GM21786 (cell line): ENCODE measurements at regions not wholly inside any gene's neighbourhood (a gene's known extent, or its start where the extent isn't known, plus 50 kb on each side); places are given as distances from the start of the nearest gene placed in this dataset.
A peak's percentile ranks its signal among the peaks of the same experiment; 100 is the strongest.
"Not testable (repeated sequence)": the region's sequence is repeated elsewhere in the genome, so short reads cannot be mapped to it uniquely, and the experiment has no call there.

Experiments used
- ATAC-seq: cut with Tn5 transposase; IDR thresholded peaks from one replicate; pipeline ENCODE4 v1.9.1; 2021; ENCODE audit not compliant: unreplicated experiment

DNA sequence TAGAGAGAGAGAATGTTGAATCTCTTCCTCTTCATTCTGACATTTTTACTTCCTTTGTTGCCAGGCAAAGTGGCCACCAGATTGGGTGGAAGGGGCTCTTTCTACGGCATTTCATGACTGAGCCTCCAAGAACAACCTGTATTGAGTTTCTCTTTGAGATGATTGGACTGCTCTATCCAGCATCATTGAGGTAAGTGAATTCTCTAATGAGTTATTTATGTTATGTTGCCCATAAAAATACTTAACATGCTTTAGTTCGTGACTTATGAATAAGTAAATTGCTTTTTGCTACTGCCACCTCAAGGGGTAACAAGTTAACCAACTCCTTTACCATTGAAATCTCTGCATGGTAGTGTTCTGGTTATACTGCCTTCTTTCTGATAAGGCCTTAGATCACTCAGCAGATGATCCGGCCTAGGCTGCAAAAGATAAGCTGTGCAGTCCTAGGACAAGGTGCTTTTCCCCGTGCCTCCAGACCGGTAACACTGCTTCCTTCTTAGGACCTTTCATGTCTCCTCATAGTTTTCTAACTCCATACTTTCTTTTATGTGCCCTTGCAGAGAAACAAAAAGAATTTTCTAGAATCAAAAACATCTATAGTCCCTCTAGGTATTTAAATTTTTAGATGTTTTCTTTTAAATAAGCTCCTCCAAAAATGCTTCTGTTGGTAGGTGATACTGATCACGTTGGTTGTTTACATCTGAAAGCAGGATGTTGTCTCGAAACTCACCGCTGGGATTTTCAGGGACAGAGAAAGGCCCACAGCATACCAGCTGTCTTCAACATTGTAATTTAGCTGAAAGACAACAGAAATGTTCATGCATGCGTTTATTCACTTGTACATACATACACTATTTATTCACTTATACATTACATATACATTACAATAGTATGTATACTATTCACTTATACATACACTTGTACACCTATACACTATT, 157.1 kb upstream of the RBPJ start:
- no peak for ATAC-seq

DNA sequence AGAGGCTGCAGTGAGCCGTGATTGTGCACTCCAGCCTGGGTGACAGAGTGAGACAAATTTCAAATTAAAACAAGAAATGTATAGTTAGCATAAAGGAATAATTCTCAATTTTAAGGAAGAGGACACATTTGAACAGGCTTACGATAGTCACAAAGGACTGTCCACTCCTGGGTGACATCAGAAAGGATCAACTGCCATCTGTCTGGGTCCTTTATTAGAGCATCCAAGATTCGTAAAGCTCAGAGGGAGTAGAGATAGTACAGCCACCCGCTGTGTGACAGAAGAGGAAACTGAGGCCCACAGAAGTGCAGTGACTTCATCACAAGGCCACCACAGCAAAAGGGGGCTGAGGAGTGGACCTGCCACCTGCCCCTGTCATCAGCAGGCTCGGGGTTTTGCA, 149.3 kb upstream of the RBPJ start:
- no peak for ATAC-seq

DNA sequence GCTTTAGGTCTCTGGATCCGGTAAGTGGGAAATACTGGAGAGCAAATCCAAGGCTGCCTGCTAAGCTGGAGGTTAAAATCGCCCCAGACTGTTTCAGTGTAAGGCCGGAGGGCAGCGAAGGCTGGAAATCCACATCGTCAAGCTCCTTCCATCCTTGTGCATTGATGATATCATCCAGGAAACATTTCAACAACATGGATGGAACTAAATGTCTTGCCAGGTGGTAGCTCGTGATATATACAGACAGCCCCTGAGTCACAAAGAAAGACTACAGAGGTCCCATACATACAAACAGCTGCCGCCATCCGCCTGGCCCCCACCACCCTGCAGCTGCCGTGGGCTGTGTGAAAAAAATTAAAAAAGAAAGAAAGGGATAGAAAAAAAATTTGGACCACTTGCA, 148.9 kb upstream of the RBPJ start:
- no peak for ATAC-seq

DNA sequence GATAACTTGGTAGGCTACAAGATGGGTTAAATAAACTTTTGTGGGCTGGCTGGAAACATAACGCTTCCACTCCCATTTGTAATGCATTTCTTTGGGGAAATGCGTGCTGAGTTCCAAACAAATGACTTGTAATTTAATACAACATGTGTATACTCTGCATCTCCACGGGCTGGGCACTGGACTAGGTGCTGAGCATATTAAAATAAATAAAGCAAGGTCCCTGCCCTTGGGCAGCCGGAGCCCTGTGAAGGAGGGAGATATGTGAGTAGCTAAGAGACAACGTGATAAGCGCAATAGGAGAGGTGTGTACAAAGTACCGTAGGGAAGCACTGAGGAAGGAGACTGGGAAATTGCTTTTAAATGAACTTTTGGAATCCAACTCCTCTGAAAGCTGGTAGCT, 147.2 kb upstream of the RBPJ start:
- no peak for ATAC-seq

DNA sequence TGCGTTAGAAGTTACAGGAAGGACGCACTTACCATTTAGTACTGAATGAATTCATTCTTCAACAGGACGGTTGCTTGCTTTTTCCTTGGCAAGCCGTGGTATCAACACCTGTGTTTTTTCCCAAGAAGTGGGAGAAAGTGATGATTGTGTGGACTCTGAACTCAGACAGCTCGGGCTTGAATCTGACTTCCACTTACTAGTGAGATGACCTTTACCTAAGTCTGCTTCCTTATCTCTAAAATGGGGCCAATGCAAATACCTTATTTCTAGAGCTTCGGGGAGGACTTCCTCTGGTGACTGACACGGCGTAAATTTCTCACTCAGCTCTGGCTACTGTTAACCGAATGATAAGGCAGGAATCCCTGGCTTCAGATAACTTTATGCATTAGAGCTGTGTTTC, 146.8 kb upstream of the RBPJ start:
- no peak for ATAC-seq

DNA sequence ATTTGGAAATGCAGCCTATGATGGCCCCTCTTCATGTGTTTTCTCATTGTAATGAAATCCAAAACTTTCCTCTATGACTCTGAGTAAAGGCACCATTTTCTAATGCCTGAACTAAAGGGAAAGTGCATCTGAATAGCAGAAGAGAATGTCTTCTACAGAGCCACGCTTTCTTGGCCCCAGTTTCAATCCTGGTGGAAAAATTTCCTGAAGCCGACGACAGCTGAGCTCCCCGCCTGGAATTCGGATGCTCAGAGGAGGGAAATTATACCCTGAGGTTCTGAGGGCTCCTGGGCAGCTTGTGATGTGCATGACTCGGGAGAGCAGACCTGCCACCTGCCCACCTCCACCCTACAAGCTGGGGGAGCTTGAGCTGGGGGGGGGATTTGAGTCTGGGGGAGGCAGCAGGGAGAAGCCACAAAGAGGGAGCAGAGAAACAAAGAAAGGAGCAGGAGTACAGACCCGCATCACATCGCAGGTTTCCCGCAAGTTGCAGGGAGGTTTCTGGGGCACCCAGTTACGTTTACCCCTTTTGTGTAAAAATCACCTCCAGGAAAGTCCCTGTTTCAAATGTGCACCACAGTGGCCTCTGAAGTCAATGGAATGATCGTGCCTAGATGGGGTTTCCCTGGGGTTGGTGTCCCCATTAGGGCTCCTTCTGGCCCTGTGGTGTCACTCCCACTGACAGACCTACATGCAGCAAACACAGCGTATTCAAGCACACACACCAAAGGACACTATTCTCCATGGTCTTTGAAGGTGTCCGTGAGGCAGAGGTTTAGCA, 145.6 kb upstream of the RBPJ start:
- ATAC-seq: peak; percentile 34

DNA sequence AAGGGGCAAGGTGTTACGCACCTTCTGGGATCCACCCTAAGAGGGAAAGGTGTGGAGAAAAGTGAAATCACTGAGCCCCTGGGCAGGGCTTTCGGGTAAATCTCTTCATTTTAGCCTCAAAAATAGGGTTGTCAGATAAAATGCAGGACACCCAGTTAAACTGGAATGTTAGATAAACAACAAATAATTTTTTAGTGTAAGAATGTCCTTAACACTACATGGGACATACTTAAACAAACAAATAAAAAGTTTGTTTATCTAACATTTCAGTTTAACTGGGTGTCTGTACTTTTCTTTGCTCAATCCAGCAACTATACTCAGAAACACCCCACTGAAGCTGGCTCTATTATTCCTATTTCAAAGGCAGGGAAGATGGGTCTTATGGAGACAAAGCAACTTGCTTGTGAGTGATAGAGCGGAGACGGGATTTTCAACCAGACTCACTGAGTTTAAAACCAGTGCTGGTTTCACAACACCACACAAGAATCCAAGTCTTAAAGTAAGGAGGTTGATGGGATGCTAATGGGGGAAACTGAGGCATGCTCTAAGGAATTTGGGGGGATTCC, 144.8 kb upstream of the RBPJ start:
- no peak for ATAC-seq

DNA sequence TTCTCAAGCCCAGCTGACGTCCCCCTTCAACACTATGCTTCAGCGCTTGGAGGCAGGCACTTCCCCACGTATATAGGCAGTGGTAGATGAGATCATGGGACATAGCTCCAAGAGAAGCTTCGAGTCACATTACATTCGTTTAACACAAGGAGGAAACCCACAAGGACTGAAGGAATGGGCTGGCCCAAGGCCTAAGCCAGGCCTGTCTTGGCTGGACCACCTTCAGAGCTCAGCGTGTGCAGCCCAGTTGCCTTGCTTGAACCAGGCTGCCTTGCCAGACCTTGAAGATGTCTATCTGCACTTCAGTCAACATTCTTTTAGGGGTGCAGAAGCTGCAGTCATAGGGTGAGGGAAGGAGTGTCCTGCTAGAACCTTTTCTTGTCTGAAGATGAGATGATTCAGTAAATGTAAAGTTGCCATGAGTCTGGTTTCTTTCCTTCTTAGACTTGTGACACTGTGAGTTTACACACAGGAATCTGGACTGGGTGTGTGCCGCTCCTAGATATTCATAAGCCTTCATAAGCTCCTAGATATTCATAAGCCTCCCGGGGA, 144.1 kb upstream of the RBPJ start:
- ATAC-seq: no peak

DNA sequence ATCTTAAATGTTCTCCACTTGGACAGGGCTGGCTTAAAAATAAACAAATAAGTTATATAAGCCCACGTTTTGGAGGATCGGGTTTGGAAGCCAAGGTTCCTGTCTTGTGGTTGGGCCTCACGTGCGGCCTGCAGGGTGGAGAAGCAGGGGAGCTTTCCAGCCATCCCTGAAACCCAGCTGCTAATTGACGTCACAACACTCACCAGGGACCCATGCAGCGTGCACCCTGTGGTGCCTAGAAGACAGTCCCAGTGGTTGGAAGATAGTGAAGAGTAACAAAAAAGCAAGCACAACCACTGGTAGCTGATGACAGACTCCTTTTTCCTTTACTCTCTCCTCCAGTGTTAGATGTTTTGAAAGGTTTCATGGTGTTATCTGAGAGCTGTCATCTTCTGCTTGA, 142.0 kb upstream of the RBPJ start:
- peak; percentile 20 for ATAC-seq

DNA sequence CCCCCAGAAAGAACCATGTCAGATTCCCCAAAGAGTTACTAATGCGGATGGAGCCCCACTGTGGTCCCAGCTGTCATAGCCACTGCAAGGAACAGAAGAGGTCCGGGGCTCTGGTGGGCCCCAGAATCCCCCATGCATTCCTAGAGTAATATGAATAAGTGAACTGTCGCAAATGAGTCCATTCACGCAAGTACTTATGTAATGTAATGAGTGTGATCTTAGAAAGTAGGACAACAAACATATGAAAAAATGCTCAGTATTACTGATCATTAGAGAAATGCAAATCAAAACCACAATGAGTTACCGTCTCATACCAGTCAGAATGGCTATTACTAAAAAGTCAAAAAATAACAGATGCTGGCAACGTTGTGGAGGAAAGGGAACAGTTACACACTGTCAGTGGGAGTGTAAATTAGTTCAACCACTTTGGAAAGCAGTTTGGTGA, 141.5 kb upstream of the RBPJ start:
- peak; percentile 73 for ATAC-seq

DNA sequence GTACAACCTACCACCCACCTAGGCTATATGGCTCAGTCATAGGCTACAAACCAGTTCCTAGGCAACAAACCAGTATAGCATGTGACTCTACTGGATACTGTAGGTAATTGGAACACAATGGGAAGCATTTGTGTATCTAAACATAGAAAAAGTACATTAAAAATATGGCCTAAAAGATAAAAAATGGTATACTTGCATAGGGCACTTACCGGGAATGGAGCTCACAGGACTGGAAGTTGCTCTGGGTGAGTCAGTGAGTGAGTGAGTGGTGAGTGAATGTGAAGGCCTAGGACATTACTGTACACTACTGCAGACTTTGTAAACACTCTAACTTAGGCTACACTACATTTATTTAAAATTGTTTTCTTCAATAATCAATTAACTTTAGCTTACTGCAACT, 139.2 kb upstream of the RBPJ start:
- no peak for ATAC-seq

DNA sequence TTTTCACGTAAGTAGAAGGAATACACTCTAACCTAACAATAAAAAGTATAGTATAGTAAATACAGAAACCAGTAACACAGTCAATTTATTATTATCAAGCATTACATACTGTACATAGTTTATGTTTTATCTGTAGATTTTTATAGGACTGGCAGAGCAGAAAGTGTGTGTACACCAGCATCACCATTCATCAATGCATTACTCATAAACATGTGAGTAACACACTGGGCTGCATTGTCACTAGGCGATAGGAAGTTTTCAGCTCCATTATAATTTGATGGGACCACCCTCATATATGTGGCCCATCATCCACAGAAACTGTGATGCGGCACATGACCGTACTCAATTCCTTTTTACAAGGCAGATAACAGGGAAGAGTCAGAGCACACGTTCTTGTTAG, 137.8 kb upstream of the RBPJ start:
- no peak for ATAC-seq

DNA sequence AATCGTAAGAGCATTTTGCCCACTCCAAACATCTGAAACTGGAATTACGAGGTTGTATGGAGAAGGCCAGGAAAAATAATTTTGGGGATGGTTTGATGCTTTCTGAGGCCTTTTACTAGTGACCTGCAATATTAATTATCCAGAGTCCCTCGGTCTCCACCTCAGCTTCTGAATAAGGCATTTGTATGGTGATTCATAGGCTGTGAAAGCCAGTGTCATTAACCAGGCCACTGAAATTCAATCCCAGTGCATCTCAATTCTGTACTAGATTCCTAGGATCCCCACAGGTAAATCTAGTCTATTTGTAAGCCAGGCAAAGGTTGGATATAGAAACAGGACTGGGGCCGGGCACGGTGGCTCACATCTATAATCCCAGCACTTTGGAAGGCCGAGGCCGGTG, 135.4 kb upstream of the RBPJ start:
- no peak for ATAC-seq

DNA sequence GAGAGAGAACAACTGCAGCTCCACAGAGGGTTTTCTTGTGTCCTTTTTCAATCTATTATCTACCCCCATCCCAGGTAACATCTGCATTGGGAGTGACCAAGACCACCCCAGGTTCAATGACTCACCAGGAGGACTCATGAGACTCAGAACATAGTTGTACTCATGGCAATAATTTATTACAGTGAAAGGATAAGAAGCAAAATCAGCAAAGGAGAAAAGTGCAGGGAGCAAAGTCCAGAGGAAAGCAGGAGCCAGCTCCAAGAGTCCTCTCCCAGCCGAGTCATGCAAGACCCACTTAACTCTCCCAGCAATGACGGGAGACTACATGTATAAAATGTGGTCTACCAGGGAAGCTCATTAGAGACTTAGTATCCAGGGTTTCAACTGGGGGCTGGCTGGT, 129.5 kb upstream of the RBPJ start:
- no peak for ATAC-seq

DNA sequence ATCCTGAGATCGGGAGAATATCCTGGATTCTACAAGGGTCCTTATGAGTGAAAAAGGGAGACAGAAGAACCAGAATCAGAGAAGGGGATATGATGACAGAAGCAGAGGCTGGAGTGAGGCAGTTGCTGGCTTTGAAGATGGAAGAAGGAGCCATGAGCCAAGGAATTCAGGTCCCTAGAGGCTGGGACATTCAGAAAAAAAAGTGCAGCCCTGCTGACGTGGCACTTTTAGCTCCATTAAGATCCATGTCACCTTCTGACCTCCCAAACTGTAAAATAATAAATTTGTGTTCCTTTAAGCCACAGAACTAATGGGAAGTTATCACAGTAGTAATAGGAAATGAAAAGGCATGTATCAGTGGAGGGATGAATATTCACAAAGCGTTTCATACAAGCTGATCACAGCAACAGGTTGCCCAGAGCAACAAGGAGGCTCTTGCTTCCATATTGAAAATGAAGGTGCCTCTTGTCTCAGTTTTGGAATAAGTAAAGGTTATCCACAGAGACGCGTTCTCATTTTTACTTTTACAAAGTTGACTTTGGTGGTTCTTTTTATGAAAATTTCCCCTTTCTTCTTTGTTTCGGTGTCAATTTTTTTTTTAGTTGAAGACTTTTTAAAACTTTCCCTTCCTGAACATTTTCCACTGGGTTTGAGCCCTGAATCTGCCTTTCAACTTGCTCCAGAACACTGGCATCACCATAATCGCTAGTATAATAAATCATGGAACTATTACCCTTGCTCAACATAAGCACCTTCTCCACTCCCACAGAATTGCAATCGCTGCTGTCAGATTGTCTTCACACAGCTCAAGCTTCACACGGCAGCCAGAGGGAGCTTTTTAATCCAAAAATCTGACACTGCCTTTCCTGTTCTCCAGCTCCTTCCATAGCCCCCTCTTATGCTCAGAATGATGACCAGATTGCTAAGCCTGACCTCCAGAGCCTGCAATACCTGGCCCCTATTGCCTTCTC, 127.6 kb upstream of the RBPJ start:
- ATAC-seq: peak; percentile 35

DNA sequence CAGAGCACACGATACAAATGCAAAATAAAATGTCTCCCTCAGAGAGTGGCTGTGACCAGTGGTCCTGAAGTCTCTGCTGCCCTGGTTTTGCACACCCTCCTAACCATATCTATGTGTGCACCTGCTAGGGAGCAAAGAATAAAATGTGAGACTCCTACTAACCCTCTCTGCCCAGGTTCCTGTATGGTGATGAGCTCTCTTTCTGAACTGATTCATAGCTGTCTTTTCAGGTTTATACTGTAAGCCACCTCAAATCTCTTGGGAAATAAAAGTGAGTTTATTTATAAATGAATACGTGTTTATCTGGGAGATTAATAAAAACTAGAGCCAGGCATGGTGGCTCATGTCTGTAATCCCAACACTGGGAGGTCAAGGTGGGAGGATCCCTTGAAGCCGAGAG, 126.0 kb upstream of the RBPJ start:
- ATAC-seq: peak; percentile 36

DNA sequence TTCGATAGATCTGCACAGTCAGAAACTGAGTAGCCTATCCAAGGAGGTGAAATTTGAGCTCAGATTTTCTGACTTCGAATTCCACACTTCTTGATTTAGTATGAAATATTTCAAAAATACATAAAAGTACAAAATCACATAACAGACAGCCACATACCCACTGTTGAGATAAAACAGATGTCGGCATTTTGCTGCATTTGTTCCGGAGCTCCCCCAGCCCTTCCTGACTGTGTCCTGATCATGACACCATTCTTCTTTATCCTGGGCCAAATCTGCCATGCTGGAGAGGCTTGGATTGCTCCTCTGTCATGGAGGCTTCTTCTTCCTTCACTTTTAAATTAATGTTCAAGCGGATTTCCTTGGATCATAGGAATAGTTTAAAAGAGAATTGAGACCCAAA, 124.2 kb upstream of the RBPJ start:
- no peak for ATAC-seq

DNA sequence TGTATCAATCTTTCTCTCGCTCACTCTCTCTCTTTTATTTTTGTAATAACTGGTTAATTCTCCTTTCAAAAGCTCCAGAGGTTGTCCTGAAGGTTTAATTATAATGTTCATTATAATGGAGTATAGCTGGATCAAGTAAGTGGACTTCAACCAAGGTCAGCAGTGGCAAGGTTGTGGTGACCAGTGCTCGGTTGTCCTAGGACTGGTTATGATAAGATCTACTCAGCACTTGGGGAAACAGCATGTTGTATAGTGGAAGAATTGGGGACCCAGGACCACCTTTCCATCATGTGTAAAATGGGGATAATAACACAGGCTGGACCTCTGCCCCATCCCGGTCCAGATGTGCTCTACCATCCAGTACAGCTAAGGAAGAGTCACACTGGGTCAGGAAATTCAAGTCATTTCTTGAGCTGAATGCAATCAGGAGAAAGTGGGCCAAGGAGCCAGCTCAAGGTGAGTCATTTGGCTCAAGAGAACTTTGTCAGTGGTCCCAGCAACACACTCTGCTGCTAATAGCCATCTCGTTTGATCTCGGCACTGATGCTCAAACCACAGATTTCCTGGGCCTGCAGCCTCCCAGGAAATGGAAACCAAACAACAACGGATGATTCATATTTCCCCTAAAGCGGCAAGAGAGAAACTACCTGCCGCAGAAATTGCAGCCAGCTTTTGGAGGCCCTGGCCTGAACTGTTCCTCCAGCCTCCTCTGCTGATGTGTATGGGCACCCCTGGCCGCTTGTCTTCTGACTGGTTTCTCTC, 123.6 kb upstream of the RBPJ start:
- peak; percentile 82 for ATAC-seq

DNA sequence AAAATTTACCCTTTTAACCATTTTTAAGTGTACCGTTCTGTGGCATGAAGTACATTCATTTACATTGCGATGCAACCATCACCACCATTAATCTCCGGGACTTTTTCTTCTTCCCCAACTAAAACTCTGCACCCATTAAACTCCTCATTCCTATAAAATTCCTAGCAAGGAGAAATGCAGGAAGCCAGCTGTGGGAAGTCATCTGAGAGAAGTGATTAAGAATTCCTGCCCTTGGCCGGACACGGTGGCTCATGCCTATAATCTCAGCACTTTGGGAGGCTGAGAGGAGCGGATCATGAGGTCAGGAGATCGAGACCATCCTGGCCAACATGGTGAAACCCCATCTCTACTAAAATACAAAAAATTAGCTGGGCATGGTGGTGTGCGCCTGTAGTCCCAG, 121.9 kb upstream of the RBPJ start:
- not testable (repeated sequence) for ATAC-seq

DNA sequence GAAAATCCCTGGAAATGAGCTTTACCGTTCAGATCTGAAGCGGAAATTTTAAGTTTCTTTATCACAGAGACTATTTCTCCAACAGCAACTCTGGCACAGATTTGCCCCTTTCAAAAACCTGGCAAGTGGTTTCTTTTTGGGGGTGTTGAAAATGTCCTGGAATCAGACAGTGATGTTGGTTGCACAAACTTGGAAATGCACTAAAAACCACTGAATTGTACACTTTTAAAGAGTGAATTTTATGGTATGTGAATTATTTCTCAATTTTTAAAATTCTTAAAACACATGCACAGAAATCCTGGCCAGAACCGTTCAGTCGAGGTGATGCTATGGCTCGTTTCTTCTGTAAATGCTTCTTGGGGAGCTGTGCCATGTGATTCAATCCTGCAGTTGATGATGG, 121.2 kb upstream of the RBPJ start:
- ATAC-seq: no peak
